Nephron (organoid): ENCODE measurements at regions not wholly inside any gene's neighbourhood (a gene's known extent, or its start where the extent isn't known, plus 50 kb on each side); places are given as distances from the start of the nearest gene placed in this dataset.
"Not testable (repeated sequence)": the region's sequence is repeated elsewhere in the genome, so short reads cannot be mapped to it uniquely, and the experiment has no call there.

Experiments used
- H3K27ac Mint-ChIP-seq, 3 experiments: 2 replicates each; pipeline ENCODE4 v1.8.0; 2020; ENCODE audit warnings: mixed read lengths in 3 of 3, mild to moderate bottlenecking in 2 of 3, moderate library complexity in 1 of 3
- H3K27me3 Mint-ChIP-seq: 2 replicates; pipeline ENCODE4 v1.8.0; 2021; ENCODE audit warnings: low read depth, mild to moderate bottlenecking, moderate library complexity, mixed read lengths
- H3K36me3 Mint-ChIP-seq: 2 replicates; pipeline ENCODE4 v1.8.0; 2020; ENCODE audit warnings: low read depth, mixed read lengths
- H3K4me1 Mint-ChIP-seq: 2 replicates; pipeline ENCODE4 v1.8.0; 2020; ENCODE audit warnings: mixed read lengths
- H3K4me3 Mint-ChIP-seq, 3 experiments: 2 replicates each; pipeline ENCODE4 v1.8.0; 2020; ENCODE audit warnings: mild to moderate bottlenecking in 3 of 3, mixed read lengths in 3 of 3, moderate library complexity in 2 of 3
- H3K9me3 Mint-ChIP-seq: 2 replicates; pipeline ENCODE4 v1.8.0; 2020; ENCODE audit warnings: mixed read lengths
- TF ChIP-seq, protein P1 (sequence below), 3 experiments: fragments of 200-600 bp; sonication (generic); IDR thresholded peaks; one replicate each; pipeline ENCODE4 v1.5.0; 2021; ENCODE audit warnings: antibody characterized with exemption in 3 of 3; ENCODE audit not compliant: unreplicated experiment in 3 of 3

GRCh38 chr2:228763379-228763981, 507.6 kb downstream of the PID1 start:
- Mint-ChIP-seq H3K4me1 (peaks cover 13% of the 10 kb centered on the region), H3K36me3 (no peaks in the 10 kb centered on the region), H3K9me3 (no peaks in the 10 kb centered on the region), H3K4me3 (no peak overlapping the region), H3K27me3 (peaks cover 4% of the 10 kb centered on the region), H3K27ac (peak overlapping the region in 1 of 3 experiments; percentile 4)
- TF ChIP-seq, protein P1, sequence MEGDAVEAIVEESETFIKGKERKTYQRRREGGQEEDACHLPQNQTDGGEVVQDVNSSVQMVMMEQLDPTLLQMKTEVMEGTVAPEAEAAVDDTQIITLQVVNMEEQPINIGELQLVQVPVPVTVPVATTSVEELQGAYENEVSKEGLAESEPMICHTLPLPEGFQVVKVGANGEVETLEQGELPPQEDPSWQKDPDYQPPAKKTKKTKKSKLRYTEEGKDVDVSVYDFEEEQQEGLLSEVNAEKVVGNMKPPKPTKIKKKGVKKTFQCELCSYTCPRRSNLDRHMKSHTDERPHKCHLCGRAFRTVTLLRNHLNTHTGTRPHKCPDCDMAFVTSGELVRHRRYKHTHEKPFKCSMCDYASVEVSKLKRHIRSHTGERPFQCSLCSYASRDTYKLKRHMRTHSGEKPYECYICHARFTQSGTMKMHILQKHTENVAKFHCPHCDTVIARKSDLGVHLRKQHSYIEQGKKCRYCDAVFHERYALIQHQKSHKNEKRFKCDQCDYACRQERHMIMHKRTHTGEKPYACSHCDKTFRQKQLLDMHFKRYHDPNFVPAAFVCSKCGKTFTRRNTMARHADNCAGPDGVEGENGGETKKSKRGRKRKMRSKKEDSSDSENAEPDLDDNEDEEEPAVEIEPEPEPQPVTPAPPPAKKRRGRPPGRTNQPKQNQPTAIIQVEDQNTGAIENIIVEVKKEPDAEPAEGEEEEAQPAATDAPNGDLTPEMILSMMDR (IDR thresholded peaks at IDR 0.05; ENCODE audit: unreplicated experiment in 3 of 3) = no peak

GRCh38 chr2:228762565-228762964, 508.5 kb downstream of the PID1 start:
- TF ChIP-seq, protein P1 (IDR thresholded peaks at IDR 0.05; ENCODE audit: unreplicated experiment in 3 of 3) = no peak
- Mint-ChIP-seq H3K27ac (no peak overlapping the region), H3K36me3 (no peaks in the 10 kb centered on the region), H3K4me1 (peaks cover 13% of the 10 kb centered on the region), H3K9me3 (no peaks in the 10 kb centered on the region), H3K27me3 (peaks cover 4% of the 10 kb centered on the region), H3K4me3 (no peak overlapping the region)

GRCh38 chr2:228755661-228756060, 515.4 kb downstream of the PID1 start:
- H3K4me1 Mint-ChIP-seq, H3K36me3 Mint-ChIP-seq, H3K4me3 Mint-ChIP-seq, H3K9me3 Mint-ChIP-seq, H3K27ac Mint-ChIP-seq, H3K27me3 Mint-ChIP-seq: not testable (repeated sequence)

DNA sequence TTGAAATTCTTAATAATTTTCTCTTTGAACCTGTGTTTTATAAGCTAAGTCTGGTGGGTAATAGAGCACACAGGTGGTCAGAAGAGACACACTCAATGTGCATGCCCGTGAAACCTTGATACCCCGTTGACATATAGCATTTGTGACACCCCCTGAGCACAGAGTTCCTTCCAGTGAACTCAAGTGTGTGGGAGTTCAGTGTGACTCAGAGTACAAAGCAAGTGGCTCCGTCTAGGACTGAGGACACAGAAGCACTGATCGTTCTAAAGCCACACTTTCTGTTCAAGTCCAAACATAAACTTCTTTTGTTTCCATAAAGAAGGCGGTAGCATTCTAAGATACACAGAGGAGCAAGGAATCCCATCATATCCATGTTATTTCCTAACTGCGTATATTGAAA, 523.6 kb downstream of the PID1 start:
- Mint-ChIP-seq H3K4me1 (no peaks in the 10 kb centered on the region), H3K36me3 (no peaks in the 10 kb centered on the region), H3K27ac (no peak overlapping the region), H3K27me3 (peaks cover 10% of the 10 kb centered on the region), H3K9me3 (no peaks in the 10 kb centered on the region), H3K4me3 (no peak overlapping the region)
- TF ChIP-seq, protein P1 (IDR thresholded peaks at IDR 0.05; ENCODE audit: unreplicated experiment in 3 of 3) = no peak

DNA sequence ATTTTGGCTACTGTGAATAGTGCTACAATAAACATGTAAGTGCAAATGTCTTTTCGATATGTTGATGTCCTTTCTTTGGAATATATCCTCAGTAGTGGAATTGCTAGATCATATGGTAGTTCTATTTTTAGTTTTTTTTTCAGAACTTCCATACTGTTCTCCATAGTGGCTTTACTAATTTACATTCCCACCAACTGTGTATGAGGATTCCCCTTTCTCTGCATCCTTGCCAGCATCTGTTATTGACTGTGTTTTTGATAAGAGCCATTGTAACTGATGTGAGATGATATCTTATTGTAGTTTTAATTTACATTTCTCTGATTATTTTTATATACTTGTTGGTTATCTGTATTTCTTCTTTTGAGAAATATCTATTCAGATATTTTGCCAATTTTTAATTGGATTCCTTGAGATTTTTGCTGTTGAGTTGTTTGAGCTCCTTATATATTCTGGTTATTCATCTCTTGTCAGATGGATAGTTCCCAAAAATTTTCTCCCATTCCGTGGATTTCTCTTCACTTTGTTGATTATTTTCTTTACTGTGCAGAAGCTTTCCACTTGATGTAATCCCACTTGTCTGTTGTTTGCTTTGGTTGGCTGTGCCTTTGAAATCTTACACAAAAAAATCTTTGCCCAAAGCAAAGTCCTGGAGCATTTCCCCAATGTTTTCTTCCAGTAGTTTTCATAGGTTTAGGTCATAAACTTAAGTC, 532.3 kb downstream of the PID1 start:
- Mint-ChIP-seq H3K36me3 (no peaks in the 10 kb centered on the region), H3K27ac (no peak overlapping the region), H3K4me1 (no peaks in the 10 kb centered on the region), H3K9me3 (peaks cover 5% of the 10 kb centered on the region), H3K4me3 (no peak overlapping the region), H3K27me3 (no peaks in the 10 kb centered on the region)
- TF ChIP-seq, protein P1 (IDR thresholded peaks at IDR 0.05; ENCODE audit: unreplicated experiment in 3 of 3) = no peak

GRCh38 chr2:228735697-228736096, 535.4 kb downstream of the PID1 start:
- no peaks in the 10 kb centered on the region for H3K4me1 Mint-ChIP-seq

More at GRCh38 chr2:228735697-228736096, 535.4 kb downstream of the PID1 start:
- Mint-ChIP-seq H3K27me3 (no peaks in the 10 kb centered on the region), H3K36me3 (no peaks in the 10 kb centered on the region), H3K9me3 (no peaks in the 10 kb centered on the region), H3K27ac (no peak overlapping the region), H3K4me3 (no peak overlapping the region)
- TF ChIP-seq, protein P1 (IDR thresholded peaks at IDR 0.05; ENCODE audit: unreplicated experiment in 3 of 3) = no peak
